ENCODE measurements at regions not wholly inside any gene's neighbourhood (a gene's known extent, or its start where the extent isn't known, plus 50 kb on each side); places are given as distances from the start of the nearest gene placed in this dataset.

- TF ChIP-seq, protein P1, sequence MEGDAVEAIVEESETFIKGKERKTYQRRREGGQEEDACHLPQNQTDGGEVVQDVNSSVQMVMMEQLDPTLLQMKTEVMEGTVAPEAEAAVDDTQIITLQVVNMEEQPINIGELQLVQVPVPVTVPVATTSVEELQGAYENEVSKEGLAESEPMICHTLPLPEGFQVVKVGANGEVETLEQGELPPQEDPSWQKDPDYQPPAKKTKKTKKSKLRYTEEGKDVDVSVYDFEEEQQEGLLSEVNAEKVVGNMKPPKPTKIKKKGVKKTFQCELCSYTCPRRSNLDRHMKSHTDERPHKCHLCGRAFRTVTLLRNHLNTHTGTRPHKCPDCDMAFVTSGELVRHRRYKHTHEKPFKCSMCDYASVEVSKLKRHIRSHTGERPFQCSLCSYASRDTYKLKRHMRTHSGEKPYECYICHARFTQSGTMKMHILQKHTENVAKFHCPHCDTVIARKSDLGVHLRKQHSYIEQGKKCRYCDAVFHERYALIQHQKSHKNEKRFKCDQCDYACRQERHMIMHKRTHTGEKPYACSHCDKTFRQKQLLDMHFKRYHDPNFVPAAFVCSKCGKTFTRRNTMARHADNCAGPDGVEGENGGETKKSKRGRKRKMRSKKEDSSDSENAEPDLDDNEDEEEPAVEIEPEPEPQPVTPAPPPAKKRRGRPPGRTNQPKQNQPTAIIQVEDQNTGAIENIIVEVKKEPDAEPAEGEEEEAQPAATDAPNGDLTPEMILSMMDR (IDR thresholded peaks at IDR 0.05): no peak
- TF ChIP-seq POLR2A (IDR thresholded peaks at IDR 0.05): no peak
Observed at GRCh38 chr1:112126598-112126997, 137.1 kb upstream of the KCND3 start.

All from suprapubic skin (tissue), 3 donors.